SU-DHL-6 (cell line): ENCODE measurements at regions not wholly inside any gene's neighbourhood (a gene's known extent, or its start where the extent isn't known, plus 50 kb on each side); places are given as distances from the start of the nearest gene placed in this dataset.

ENCODE experiments used
- CTCF ChIP-seq: fragments of 200-600 bp; sonication (generic); IDR thresholded peaks from one replicate; pipeline ENCODE4 v1.5.1; 2017; ENCODE audit warnings: antibody characterized with exemption, mild to moderate bottlenecking, low read length, moderate library complexity; ENCODE audit not compliant: insufficient read depth, poor library complexity, severe bottlenecking
- EZH2phosphoT487 ChIP-seq: fragments of 200-600 bp; sonication (generic), shearing (Covaris generic); conservative IDR thresholded peaks from 2 replicates; pipeline ENCODE4 v1.6.1; 2018; ENCODE audit warnings: mild to moderate bottlenecking, antibody characterized with exemption, low read length, moderate library complexity, mixed read lengths

GRCh38 chr13:97844151-97844550, 109.3 kb upstream of the IPO5 start:
- TF ChIP-seq CTCF (no peak), EZH2phosphoT487 (no peak)
